22Rv1 (cell line): ENCODE measurements at regions not wholly inside any gene's neighbourhood (a gene's known extent, or its start where the extent isn't known, plus 50 kb on each side); places are given as distances from the start of the nearest gene placed in this dataset.

Source experiments
- CTCF ChIP-seq: fragments of 450-650 bp; IDR thresholded peaks from 2 replicates; pipeline ENCODE4 v1.5.1; 2017; ENCODE audit warnings: mild to moderate bottlenecking
- ZFX ChIP-seq: fragments of 450-650 bp; IDR thresholded peaks from 2 replicates; pipeline ENCODE4 v1.6.1; 2017; ENCODE audit warnings: antibody characterized with exemption, borderline replicate concordance

- no peak for TF ChIP-seq CTCF
- TF ChIP-seq ZFX = no peak
Observed at GRCh38 chr18:78637442-78638402, 341.9 kb upstream of the SALL3 start.
